HG03460 (cell line): ENCODE measurements at regions not wholly inside any gene's neighbourhood (a gene's known extent, or its start where the extent isn't known, plus 50 kb on each side); places are given as distances from the start of the nearest gene placed in this dataset.

ENCODE experiments used
- ATAC-seq: cut with Tn5 transposase; IDR thresholded peaks from one replicate; pipeline ENCODE4 v1.9.1; 2021; ENCODE audit not compliant: unreplicated experiment

DNA sequence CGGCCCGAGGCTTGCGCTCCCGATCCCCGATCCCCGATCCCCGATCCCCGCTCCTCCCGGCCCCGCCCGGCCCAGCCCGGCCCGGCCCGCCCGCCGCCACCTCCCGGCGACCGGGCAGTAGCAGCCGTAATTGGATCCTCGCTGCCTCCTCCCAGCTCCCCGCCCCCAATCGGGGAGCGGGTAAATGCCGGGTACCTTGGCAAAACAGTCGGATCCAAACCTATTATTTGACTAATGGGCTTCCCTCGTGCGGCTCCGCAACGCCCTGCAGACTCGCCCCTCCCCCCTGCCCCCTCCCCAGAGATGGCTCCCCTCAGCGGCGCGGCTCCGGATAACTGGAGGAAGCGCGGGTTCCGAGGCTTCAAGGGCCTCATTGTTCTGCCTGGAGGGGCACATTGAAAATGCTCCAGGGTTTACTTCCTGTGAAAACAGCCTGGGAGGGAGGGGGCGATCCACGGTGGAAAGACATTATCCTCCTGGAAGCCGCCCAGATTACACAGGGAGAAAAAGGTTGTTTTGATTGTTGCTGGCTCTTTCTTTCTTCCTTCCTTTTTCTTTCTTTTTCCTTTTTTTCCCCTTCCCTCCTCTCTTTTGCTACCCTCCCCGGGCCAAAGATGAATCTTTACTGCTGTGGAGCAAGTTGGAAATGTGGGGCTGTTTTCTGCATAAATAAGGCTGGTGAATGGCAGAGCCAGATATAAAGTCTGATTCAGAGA is 94.7 kb upstream of the ZMIZ1 start:
- peak; percentile 26 for ATAC-seq

DNA sequence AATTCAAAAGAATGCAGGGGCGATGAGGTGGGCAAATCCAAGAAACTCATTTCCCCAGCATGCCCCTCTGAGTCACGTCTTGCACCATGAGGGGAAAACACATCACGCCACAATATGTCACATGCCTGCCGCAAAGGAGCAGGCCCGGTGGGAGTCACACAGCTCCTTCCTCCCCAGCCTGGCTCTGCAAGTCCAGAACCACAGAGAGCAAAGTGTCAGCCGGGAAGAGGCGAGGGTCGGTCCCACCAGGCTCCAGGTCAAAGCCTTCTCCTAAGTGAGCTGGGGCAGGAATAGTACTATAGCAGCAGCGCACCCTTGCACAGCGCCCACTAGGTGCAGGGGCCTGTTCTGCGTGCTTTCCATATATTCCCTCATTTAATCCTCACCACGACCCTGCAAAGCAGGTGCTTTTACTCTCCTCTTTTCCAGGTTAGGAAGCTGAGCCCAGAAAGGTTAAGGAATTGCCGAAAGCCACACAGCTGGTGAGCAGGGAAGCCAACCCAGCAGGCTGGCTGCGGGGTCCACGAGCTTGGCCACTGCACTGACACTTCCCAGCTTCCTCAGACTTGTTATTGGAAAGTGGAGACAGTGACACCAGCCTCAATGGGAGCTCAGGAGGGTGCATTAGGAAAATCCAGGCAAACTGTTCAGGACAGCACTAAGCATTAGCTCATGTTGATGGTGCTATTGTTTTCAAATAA is 94.0 kb upstream of the ZMIZ1 start:
- no peak for ATAC-seq

DNA sequence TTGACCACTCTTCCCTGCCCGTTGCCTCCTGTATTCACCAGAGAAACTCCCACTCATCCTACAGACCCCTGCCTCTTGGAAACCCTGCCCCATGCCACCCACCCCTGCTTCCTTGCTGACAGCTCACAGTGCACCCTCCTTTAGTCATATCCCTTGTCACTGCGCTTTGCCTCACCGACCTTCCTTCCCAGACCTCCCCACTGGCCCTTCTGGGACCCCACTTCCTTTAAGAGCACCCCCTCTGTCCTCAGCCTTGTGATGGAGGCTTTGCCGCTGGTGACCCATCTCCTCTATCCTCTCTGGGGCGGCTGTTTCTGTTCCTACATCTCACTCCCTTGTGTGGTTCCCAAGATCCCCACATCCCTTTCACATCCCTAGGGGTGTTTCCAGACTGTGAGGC is 92.8 kb upstream of the ZMIZ1 start:
- no peak for ATAC-seq

DNA sequence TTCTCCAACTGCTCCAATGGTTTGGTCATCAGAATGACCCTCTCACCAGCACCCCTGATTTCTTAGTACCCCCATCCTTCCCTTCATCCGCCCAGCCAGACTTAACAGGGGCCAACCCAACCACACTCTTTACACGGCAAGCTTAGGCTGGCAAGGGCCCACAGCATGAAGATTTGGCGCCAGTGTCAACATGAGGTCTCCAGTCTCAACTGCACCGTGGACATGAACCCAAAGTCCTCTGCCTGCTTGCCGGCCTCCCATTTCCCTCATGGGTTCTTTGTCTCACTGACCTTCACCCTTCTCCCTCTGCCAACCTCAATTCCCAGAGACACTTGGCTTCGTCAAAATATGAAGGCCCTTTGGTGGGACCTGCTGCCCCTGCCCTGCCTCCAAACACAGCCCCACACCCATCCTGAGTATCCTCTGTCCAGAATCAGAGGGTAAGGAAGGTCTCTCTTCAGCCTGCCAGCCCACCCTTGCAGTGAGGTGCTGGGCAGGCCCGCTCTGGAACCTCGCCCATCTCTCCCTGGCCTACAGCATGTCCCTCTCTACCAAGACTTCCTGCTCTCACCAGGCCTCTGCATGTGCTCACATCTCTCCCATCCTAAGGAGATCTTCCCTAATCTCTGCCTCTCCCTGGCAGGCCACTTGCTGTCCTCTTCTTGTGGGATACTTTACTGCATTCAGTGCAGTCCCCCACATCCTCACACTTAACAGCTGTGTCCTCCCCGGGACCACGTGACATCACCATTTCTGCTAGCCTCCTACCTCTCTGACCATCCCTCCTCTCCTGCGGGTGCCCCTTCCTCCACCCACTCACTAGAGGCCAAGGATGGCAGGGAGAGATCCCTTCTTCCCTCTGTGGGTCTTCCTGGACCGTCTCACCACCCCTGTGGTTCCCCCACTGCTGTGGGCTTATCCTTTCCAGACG is 91.7 kb upstream of the ZMIZ1 start:
- no peak for ATAC-seq

DNA sequence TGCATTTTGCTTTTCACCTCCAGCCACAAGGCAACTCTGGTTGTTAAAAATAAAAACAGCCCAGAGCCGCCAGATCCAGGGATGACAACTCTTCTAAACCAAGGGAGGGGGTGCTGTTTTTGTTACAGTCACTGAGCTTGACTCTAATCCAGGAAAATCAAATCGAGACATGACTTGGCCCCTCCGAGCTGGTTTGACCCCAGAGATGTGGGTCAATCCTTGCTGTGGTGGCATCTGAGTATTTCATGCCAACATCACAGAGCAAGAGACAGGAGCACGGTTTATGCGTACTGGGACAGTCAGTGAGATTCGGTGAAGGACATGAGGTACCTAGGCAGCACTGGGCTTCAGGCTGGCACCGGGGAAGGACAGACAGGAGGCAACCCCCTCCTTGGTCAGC is 88.8 kb upstream of the ZMIZ1 start:
- no peak for ATAC-seq

DNA sequence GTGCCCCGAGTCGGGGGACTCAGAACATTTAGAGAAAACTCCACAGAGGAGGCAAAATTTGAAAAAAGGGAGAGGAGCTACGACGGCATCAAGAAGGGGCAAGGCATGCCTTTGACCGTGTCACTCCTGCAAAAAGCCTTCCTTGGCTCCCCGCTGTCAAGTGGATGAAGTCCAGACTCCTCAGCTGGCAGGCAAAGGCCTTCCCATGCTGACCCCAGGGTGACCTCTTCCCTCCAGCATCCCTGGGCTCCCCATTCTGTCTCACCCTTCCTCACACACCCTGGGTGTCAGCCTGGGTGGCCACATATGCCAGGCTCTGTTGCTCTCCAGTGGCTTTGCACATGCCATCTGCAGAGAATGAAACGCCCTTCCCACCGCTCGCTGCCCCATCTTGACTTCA is 88.4 kb upstream of the ZMIZ1 start:
- ATAC-seq = no peak

DNA sequence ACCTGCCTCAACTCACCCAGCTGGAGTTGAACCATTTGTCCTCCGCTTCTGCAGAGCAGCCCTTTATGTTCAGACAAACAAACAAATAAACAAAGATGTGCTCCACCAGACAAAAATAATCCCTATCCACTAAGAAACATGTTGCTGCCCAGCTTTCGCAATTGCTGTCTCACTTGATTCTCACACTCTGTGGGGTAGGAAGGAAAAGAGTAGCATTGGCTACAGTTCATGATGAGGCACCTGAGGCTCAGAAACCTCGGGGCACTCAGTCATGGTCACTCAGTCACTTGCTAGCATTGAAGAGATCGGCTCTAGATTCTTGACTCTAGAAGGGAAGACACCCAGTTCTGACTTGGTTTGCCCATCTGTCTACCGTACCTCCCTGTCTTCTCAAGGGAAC is 88.0 kb upstream of the ZMIZ1 start:
- ATAC-seq = no peak

DNA sequence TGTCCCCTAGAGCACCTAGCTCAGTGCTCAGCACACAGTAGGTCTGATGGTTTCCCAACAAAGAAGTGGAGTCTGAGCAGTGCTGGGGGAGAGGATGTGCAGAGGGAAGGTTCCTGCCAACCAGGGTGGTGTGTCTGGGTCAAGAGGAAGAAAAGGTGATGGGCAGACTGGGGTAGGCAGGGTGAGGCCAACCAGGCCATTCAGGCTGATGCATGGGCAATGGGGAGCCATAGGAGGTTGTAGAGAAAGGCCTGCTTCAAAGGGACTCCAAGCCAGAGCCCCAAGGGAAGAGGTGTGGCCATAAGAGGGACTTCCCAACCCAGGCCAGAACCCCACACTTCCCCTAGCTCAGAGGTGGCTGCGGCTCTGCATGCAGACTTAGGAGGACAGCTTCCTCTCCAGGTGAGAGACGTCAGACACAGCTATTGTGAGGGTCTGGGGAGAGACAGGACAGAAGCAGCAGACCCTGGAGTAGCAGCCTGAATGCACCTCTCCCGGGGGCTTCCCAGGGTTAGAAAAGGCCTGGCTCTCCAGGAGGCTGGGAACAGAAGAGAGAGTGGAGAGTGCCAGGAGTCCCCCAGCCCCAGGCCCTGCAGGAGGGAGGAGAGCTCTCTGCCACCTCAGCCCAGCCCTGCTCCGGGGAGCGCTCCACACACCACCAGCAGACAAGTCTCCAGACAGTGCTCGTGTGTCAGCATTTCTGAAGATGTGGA is 87.4 kb upstream of the ZMIZ1 start:
- peak; percentile 86 for ATAC-seq

DNA sequence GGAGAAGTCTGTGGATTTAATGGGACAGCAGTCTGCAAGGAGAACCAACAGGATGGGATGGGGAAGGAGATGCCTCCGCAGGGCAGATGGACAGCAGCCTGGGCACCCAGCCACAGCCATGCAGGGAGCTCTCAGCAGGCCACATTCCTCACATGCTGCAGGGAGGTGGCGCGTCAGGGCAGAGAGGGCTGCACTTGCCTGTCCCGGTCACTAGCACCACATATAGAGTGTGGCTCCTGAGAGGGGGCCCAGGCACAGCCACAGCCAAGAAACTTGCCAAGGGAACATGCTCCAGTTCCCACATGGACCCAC is 86.8 kb upstream of the ZMIZ1 start:
- no peak for ATAC-seq

DNA sequence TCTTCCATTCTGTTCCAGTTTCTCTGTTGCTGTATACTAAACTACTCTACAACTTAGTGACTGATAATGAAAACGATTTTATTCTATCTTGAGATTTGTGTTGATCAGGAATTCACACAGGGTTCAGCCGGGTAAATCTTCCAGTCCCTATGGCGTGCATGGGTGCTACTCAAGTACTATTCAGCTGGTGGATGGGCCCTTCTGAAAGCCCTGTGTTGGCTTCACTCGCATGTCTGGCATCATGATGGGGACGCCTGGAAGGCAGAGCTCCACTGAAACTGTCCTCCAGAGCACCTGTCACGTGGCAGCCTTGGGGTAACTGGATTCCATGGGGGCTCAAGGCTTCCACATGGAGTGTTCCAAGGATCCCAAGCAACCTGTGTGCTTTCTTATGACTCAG is 86.0 kb upstream of the ZMIZ1 start:
- ATAC-seq = no peak

DNA sequence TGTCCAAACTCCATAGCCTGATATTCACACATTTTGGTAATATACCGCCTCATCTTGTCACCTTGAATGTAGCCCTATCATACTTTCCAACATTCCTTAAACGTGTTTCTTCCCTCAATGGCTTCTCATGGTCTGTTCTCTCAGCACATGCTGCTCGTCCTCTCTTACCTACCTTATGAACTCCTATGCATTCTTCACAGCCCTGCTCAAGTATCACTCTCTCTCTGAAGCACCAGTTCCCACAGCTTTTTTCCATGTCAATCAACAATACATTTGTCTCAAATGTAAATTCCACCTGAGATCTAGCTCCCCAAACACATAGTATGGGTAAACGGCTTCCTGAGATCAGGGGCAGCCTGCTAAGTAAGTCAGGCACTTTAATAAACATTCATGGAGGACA is 85.2 kb upstream of the ZMIZ1 start:
- ATAC-seq = no peak

DNA sequence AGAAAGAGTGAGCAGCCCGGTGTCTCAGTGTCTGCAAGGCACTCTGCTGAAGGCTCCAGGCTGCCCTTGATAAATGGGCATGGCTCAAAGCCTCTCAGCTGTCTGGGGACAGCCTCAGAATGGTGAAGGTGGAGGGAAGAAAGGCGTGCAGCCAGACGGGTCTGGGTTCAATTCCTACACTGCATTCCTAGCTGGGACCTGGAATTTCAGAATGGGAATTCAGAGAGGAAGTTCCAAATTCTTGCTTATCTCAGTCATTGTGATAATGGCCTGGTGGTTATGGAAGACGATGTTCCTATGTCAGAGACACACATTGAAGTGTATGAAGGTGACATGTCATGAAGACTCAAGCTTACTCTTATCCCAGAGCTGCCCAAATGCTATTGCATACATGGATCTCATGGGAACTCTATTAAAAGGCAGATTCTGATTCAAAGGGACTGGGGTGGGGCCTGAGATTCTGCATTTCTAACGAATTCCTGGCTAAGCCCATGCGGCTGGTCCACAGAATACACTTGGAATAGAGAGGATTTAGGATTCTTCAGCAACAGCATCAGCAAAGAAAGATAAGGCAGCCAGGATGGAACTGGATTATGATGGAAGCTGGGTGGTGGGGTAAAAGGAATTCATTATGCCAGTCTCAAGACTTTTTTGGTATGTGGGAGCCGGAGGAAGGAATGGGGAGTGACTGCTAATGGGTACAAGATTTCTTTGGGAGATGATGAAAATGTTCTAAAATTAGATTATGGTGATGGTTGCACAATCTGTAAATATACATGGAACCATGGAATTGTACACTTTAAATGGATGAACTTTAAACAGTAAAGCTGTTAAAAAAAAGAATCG is 82.6 kb upstream of the ZMIZ1 start:
- ATAC-seq = no peak

DNA sequence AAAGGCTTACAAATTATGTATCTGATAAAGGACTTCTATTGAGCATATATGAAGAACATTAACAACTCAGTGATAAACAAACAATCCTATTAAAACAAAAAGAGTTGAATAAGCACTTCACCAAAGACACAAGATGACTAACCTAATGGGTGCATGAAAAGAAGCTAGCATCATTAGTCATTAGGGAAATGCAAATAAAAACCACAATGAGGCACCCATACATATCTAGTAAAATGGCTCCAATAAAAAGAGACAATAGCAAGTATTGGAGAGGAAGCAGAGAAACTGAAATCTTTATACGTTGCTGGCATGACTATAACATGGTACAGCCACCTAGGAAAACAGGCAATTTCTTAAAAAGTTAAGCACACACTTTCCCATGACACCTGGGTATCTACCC is 77.6 kb upstream of the ZMIZ1 start:
- peak; percentile 66 for ATAC-seq

DNA sequence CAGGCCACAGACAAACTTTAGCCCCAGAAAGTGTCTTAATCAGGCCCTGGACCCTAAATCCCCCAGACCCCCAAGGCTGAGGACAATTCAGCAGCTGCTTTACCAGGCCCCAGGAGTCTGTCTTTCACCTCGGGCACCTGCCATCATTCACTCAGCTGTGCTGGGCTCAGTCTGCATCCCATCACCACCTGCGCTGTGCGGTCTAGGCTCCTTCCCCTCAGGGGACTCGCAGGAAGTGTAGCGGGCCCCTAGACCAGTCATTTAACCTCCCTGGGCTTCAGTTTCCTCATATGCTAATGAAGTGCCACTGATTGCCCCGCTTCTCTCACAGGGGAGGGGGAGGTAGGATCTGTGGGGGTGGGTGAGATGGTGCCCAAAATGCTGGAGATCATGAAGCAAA is 76.4 kb upstream of the ZMIZ1 start:
- peak; percentile 71 for ATAC-seq

DNA sequence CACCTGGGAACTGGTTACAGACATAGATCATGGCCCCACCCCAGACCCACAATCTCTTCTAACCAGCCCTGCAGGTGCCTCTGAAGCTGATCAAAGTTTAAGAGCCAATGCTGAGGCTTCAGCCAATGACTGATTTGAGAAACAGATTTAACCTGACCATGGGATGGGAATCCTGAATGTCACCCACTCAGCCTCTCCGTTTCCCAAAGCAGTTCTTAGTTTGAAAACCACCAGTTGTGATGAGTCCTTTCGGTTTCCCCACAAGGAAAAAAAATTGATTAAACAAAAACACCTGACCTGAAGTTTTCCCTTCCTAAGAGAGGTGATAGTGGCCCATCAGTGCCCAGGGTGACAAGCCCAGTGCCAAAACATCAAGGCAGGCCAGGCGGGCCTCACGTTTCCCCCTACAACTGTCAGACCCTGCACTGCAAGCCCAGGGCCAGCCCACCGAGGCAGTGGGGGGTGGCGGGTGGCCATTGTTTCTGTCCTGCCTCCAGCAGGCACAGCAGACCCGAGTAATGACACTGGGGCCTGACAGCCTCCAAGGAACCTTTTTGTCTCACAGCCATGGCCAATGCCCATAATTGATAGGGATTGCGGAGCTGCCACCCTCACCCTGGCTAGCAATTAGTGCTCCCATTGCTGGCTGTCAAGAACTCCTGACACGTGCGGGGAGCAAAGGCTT is 75.4 kb upstream of the ZMIZ1 start:
- no peak for ATAC-seq

DNA sequence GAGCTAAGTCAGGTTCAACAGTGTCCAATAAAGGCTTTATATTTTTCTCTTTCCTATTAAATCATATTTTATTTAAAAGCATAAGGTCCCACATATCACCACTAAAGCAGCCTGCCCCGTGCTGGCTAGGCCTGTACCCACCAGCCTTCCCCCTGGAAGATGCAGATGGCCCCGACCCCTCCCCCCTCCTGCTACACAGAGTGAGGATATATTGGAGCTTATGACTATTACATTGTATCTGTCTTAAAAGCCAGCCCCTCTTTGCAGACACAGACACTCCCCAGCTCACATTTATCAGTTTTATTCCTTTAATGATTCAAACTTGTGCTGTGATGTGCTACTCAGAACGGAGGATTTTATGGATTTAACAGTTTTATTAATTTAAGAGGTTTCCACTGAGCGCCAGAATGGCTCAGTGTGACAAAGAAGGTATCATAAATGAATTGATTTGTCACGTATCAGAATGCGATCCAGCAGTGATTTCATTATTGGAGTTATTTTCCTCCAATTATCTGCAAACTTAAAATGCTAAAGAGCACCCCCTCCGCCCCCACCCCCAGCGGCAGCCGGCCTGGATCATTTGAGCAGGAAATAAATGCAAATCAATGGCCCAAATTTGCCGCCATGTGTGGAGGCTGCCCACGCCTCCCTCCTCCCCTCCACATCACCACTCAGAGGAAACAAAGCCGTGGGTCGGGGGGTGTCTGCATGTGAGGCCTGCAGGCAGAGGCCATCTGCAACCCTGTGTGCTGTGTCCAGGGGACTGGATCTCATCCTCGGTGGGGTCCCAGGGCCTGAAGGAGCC is 72.6 kb upstream of the ZMIZ1 start:
- ATAC-seq = no peak

DNA sequence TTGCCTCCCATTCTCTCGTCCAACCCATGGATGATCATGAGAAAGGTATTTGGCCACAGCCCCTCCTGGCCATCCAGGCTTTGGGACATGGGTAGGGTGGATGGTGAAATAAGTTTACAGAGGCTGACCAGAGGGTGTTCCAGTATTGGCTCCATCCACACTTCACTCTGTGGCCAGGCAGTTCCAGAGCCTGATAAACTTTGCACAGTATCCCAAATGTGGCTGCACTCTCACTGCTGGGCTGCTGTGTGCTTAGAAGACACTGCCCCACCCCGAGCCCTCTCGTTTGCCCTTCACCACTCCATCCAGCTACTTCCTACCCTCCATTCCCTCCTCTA is 72.0 kb upstream of the ZMIZ1 start:
- no peak for ATAC-seq

DNA sequence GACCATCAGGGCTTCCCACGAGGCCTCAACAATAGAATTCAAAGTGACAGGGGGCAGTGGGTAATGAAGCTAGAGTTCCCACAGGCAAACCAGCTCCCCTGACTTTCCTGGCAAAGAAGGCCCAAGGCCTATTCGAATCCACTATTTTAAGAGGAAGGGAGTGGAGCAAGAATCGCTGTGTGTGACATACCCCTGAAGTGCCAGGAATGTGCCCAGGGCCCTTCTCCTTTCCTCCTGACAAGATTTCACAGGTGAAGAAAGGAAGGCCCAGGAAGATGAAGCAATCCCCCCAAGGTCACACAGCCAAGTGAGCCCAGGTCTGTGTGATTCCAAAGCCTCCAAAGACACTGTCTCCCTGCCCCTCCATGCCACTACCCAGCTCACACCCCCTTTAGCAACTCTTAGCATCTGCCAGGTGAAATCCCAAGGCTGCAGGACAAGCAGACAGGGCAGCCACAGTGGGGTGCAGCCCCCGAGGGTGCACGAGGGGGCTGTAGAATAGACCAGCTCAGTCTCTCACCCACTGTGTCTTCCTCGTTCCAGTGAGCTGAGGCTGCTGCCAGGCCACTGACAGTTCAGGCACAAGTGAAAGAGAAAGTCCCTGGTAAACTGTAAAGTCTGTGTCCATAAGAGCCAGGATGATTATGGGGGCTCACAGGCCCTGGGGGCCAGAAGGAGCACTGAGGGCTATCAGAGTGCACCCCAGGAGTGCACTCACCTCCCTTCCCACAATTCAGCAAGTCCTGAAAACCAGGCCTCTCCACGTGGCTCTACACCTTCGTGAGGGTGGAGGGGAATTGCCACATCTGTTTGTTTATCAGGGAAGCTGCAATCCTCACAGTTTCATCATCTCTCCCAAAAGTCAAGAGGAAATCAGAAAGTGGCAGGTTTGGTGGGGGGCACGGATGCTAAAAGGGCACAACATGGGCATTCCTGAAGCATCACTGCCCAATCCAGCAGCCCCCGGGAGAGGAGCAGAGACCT is 70.8 kb upstream of the ZMIZ1 start:
- no peak for ATAC-seq
